OCI-LY7 (cell line): ENCODE measurements at regions not wholly inside any gene's neighbourhood (a gene's known extent, or its start where the extent isn't known, plus 50 kb on each side); places are given as distances from the start of the nearest gene placed in this dataset.

ENCODE experiments used
- CTCF ChIP-seq: fragments of 200-600 bp; sonication (generic); conservative IDR thresholded peaks from 2 replicates; pipeline ENCODE4 v1.5.1; 2014; ENCODE audit warnings: mild to moderate bottlenecking, antibody characterized with exemption, low read length, moderate library complexity, mixed read lengths
- EZH2phosphoT487 ChIP-seq: fragments of 200-600 bp; sonication (generic); IDR thresholded peaks from 2 replicates; pipeline ENCODE4 v1.6.1; 2018; ENCODE audit warnings: low read depth, borderline replicate concordance, mild to moderate bottlenecking, mixed run types, antibody characterized with exemption, low read length, moderate library complexity, mixed read lengths

- TF ChIP-seq EZH2phosphoT487 (no peak), CTCF (no peak)
These were observed 924.3 kb upstream of the DIAPH2 start for GRCh38 chrX:95760356-95760755.
